SU-DHL-6 (cell line): ENCODE measurements at regions not wholly inside any gene's neighbourhood (a gene's known extent, or its start where the extent isn't known, plus 50 kb on each side); places are given as distances from the start of the nearest gene placed in this dataset.

ENCODE experiments used
- H2AFZ ChIP-seq: fragments of 200-600 bp; sonication (generic); 2 replicates; pipeline ENCODE4 v1.6.1; 2014; ENCODE audit warnings: low read depth, mild to moderate bottlenecking, moderate library complexity, mixed read lengths, antibody characterized with exemption, low read length; ENCODE audit not compliant: severe bottlenecking
- H3F3A ChIP-seq: fragments of 200-600 bp; shearing (Covaris generic); 2 replicates; pipeline ENCODE4 v1.6.0; 2016; ENCODE audit warnings: antibody characterized with exemption, mild to moderate bottlenecking; ENCODE audit not compliant: insufficient read depth
- H3K27ac ChIP-seq: fragments of 200-600 bp; sonication (generic); 2 replicates; pipeline ENCODE4 v1.5.1; 2016; ENCODE audit warnings: low read depth, mild to moderate bottlenecking, low read length, moderate library complexity, mixed read lengths
- H3K27me3 ChIP-seq: fragments of 200-600 bp; sonication (generic), shearing (Covaris generic); 2 replicates; pipeline ENCODE4 v1.6.0; 2014; ENCODE audit warnings: mild to moderate bottlenecking, low read length
- H3K36me3 ChIP-seq: fragments of 200-600 bp; sonication (generic); 2 replicates; pipeline ENCODE4 v1.6.1; 2014; ENCODE audit warnings: mild to moderate bottlenecking, low read length, mixed read lengths
- H3K4me2 ChIP-seq: fragments of 300-600, 200-600 bp; shearing (Covaris generic), sonication (generic); 2 replicates; pipeline ENCODE4 v1.6.0; 2014; ENCODE audit warnings: low read length, low read depth, mild to moderate bottlenecking; ENCODE audit not compliant: poor library complexity, severe bottlenecking
- H3K4me3 ChIP-seq: fragments of 200-600 bp; sonication (generic); 2 replicates; pipeline ENCODE4 v1.5.1; 2014; ENCODE audit warnings: antibody characterized with exemption, low read length, mild to moderate bottlenecking, mixed read lengths; ENCODE audit not compliant: insufficient read depth, poor library complexity, severe bottlenecking
- H3K79me2 ChIP-seq: fragments of 200-600 bp; sonication (generic); 2 replicates; pipeline ENCODE4 v1.6.1; 2014; ENCODE audit warnings: mild to moderate bottlenecking, low read length, moderate library complexity; ENCODE audit not compliant: insufficient read depth
- H3K9ac ChIP-seq: fragments of 200-600 bp; sonication (generic); 2 replicates; pipeline ENCODE4 v1.7.0; 2014; ENCODE audit warnings: mild to moderate bottlenecking, low read length
- H3K9me2 ChIP-seq: fragments of 200-600 bp; sonication (generic); replicated peaks from 2 replicates; pipeline ENCODE4 v1.6.1; 2014; ENCODE audit warnings: low read length; ENCODE audit not compliant: insufficient read depth
- H3K9me3 ChIP-seq: fragments of 200-600 bp; sonication (generic); 2 replicates; pipeline ENCODE4 v1.6.1; 2014; ENCODE audit warnings: low read length, mixed read lengths; ENCODE audit not compliant: insufficient read depth
- H4K20me1 ChIP-seq: fragments of 200-600 bp; sonication (generic); 2 replicates; pipeline ENCODE4 v1.6.1; 2014; ENCODE audit warnings: low read depth, mild to moderate bottlenecking, antibody characterized with exemption, low read length, moderate library complexity, mixed read lengths
- CTCF ChIP-seq: fragments of 200-600 bp; sonication (generic); IDR thresholded peaks from one replicate; pipeline ENCODE4 v1.5.1; 2017; ENCODE audit warnings: antibody characterized with exemption, mild to moderate bottlenecking, low read length, moderate library complexity; ENCODE audit not compliant: insufficient read depth, poor library complexity, severe bottlenecking
- EZH2phosphoT487 ChIP-seq: fragments of 200-600 bp; sonication (generic), shearing (Covaris generic); conservative IDR thresholded peaks from 2 replicates; pipeline ENCODE4 v1.6.1; 2018; ENCODE audit warnings: mild to moderate bottlenecking, antibody characterized with exemption, low read length, moderate library complexity, mixed read lengths

GRCh38 chr10:6766131-6766801 lies 186.2 kb upstream of the PRKCQ start:
- Histone ChIP-seq H3K4me3 (no peak overlapping the region), H3K9ac (no peak overlapping the region), H3F3A (no peaks in the 10 kb centered on the region), H3K4me2 (no peak overlapping the region), H3K9me2 (no peaks in the 10 kb centered on the region), H4K20me1 (no peaks in the 10 kb centered on the region), H3K9me3 (no peaks in the 10 kb centered on the region; the same call in 1 of the 2 replicates), H2AFZ (no peak overlapping the region), H3K36me3 (no peaks in the 10 kb centered on the region), H3K79me2 (no peaks in the 10 kb centered on the region), H3K27ac (no peak overlapping the region), H3K27me3 (no peaks in the 10 kb centered on the region)
- TF ChIP-seq EZH2phosphoT487 (no peak), CTCF (no peak)

DNA sequence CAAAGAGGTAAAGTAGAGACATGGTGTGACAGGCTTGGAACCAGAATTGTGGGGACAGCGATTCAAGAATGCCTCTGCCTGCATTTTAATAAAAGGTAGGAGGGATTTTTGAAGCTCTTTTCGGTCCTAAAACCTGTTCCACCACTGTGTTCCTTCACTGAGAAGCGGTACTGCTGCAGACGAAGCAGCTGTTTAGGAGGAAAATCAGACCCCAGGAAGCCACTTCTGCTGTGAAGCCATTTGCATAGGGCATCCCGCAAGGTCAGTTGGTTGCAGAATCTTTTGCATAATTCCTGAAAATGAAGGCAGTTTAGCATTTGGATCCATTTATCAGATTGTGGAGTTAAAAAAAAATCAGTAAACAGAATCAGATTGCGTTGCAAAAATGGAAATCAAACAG lies 183.3 kb upstream of the PRKCQ start:
- Histone ChIP-seq H3K9me2 (no peaks in the 10 kb centered on the region), H4K20me1 (no peaks in the 10 kb centered on the region), H3K27ac (no peak overlapping the region), H3K9ac (no peak overlapping the region), H3K4me3 (no peak overlapping the region), H3K79me2 (no peaks in the 10 kb centered on the region), H3K36me3 (no peaks in the 10 kb centered on the region), H2AFZ (no peak overlapping the region), H3F3A (no peaks in the 10 kb centered on the region), H3K4me2 (no peak overlapping the region), H3K9me3 (no peaks in the 10 kb centered on the region), H3K27me3 (no peaks in the 10 kb centered on the region)
- TF ChIP-seq CTCF = no peak
- TF ChIP-seq EZH2phosphoT487 = no peak

DNA sequence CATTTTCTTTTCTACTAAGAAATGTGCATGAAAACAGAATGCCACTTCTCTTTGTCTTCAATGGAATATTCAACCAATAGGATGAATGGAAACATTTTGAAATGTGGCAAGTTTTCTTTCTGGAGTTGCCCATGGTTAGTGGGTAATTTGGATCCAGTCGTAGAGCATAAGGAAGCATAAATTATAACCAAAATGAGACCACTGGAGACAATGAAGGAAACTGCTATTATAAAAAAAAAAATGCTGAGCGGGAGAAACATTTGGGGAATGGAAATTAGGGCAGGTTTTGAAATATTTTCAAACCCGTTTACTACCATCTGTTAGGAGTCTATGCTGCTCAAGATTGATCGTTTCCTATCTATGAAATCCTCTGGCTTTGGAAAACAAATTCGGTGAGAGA lies 182.9 kb upstream of the PRKCQ start:
- TF ChIP-seq CTCF (no peak), EZH2phosphoT487 (no peak)
- H3K9me2 ChIP-seq = no peaks in the 10 kb centered on the region

More for the DNA sequence above, 182.9 kb upstream of the PRKCQ start:
- Histone ChIP-seq H3K9ac (no peak overlapping the region), H3K27ac (no peak overlapping the region), H3K27me3 (no peaks in the 10 kb centered on the region), H3K36me3 (no peaks in the 10 kb centered on the region), H3F3A (no peaks in the 10 kb centered on the region), H3K4me3 (no peak overlapping the region), H2AFZ (no peak overlapping the region), H3K79me2 (no peaks in the 10 kb centered on the region), H3K9me3 (no peaks in the 10 kb centered on the region), H3K4me2 (no peak overlapping the region), H4K20me1 (no peaks in the 10 kb centered on the region)
